HUDEP-2 (cell line): ENCODE measurements at regions not wholly inside any gene's neighbourhood (a gene's known extent, or its start where the extent isn't known, plus 50 kb on each side); places are given as distances from the start of the nearest gene placed in this dataset.
"Not testable (repeated sequence)": the region's sequence is repeated elsewhere in the genome, so short reads cannot be mapped to it uniquely, and the experiment has no call there.

Source experiments
- DNase-seq, 76 experiments: peaks; one replicate each; lab custom pipeline; 2025; ENCODE audit not compliant: unreplicated experiment in 76 of 76; lab: John Stamatoyannopoulos, UW

- DNase-seq, result no peak
These were observed 250.2 kb upstream of the MEX3C start for GRCh38 chr18:51447351-51448342.

- no peak for DNase-seq
These were observed 251.5 kb upstream of the MEX3C start for GRCh38 chr18:51448949-51449348.

GRCh38 chr18:51453594-51453993 is 256.1 kb upstream of the MEX3C start:
- DNase-seq, result no peak

GRCh38 chr18:51458861-51459260 is 261.4 kb upstream of the MEX3C start:
- no peak for DNase-seq

- DNase-seq, result no peak
These were observed 264.5 kb upstream of the MEX3C start for GRCh38 chr18:51461956-51462355.

GRCh38 chr18:51463483-51464136 is 266.1 kb upstream of the MEX3C start:
- DNase-seq, result no peak

- no peak for DNase-seq
These were observed 281.4 kb upstream of the MEX3C start for GRCh38 chr18:51478908-51479307.

- DNase-seq, result no peak
These were observed 282.3 kb upstream of the MEX3C start for GRCh38 chr18:51479736-51480135.

GRCh38 chr18:51480407-51481261 is 283.2 kb upstream of the MEX3C start:
- no peak for DNase-seq

GRCh38 chr18:51486735-51487366 is 289.4 kb upstream of the MEX3C start:
- no peak for DNase-seq

GRCh38 chr18:51490417-51490816 is 292.9 kb upstream of the MEX3C start:
- no peak for DNase-seq

GRCh38 chr18:51490860-51491259 is 293.4 kb upstream of the MEX3C start:
- DNase-seq, result no peak

- DNase-seq, result no peak
These were observed 294.3 kb upstream of the MEX3C start for GRCh38 chr18:51491678-51492372.

GRCh38 chr18:51498085-51498855 is 300.8 kb upstream of the MEX3C start:
- DNase-seq, result no peak

- no peak for DNase-seq
These were observed 305.9 kb upstream of the MEX3C start for GRCh38 chr18:51503351-51503750.

- no peak for DNase-seq
These were observed 309.3 kb upstream of the MEX3C start for GRCh38 chr18:51506811-51507210.

GRCh38 chr18:51508410-51508809 is 310.9 kb upstream of the MEX3C start:
- not testable (repeated sequence) for DNase-seq

- DNase-seq, result no peak
These were observed 312.5 kb upstream of the MEX3C start for GRCh38 chr18:51510020-51510419.

- DNase-seq, result no peak
These were observed 316.0 kb upstream of the MEX3C start for GRCh38 chr18:51513517-51513916.
